B cell (primary cell): ENCODE measurements at regions not wholly inside any gene's neighbourhood (a gene's known extent, or its start where the extent isn't known, plus 50 kb on each side); places are given as distances from the start of the nearest gene placed in this dataset.

Experiments
- CTCF ChIP-seq: fragments of 200-600 bp; IDR thresholded peaks from one replicate; pipeline ENCODE4 v1.8.0; 2022; ENCODE audit warnings: antibody characterized with exemption, mild to moderate bottlenecking
- EZH2 ChIP-seq: IDR thresholded peaks from 2 replicates; pipeline ENCODE4 v1.6.1; 2012; ENCODE audit warnings: borderline replicate concordance, low read depth, mild to moderate bottlenecking, moderate library complexity, low read length; ENCODE audit not compliant: insufficient read depth, poor library complexity, severe bottlenecking

DNA sequence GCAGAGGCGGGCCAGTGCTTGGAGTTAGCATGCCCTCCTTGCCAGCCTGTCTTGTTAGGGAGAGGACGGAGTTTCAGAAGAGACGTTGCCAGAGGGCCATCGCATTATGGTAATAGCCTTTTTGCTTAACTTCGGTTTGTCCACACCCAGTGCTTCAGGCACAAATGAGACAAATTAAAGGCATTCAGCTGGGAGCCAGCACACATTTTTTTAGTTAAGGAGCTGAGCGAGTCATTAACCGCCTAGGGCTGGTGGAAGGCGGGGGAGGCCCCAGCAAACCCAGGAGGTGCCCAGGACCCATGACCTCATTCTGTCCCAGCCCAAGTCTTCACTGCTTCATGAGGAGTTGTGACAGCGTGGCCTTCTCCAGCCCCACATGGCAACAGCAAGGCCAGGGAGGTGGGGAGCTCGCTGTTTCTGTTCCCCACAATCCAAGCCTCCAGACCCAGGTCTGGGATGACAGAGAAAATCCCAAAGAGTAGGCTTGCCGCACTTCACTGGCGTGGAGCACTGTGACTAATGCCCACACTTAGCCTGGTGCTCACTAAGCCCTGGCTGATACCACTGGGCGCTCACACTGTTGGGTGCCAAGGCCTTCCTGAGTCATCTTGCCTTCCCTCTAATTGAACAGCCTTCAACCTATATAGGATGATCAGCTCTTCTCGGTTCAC, 237.1 kb downstream of the ANKRD60 start:
- TF ChIP-seq CTCF (no peak), EZH2 (no peak)
